ENCODE measurements at regions not wholly inside any gene's neighbourhood (a gene's known extent, or its start where the extent isn't known, plus 50 kb on each side); places are given as distances from the start of the nearest gene placed in this dataset.

DNA sequence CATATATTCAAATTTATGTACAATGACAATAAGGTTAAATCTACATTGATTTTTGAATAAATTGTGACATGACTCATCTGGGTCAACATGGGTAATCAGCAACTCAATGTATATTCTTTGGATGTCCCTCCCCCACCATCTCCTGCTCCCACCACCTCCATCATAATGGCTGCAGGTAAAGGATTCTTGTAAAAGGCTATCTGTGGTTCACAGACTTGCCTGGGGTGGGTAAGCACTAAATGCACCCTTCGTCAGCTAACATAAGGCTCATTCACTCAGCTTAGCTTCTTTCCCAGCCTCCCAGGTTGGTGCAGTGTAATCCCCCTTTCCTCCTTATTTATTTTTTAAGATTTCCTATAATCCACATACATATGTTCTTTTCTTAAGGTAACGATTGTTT lies 355.7 kb upstream of the DPYD start:
- TF ChIP-seq, protein P1, sequence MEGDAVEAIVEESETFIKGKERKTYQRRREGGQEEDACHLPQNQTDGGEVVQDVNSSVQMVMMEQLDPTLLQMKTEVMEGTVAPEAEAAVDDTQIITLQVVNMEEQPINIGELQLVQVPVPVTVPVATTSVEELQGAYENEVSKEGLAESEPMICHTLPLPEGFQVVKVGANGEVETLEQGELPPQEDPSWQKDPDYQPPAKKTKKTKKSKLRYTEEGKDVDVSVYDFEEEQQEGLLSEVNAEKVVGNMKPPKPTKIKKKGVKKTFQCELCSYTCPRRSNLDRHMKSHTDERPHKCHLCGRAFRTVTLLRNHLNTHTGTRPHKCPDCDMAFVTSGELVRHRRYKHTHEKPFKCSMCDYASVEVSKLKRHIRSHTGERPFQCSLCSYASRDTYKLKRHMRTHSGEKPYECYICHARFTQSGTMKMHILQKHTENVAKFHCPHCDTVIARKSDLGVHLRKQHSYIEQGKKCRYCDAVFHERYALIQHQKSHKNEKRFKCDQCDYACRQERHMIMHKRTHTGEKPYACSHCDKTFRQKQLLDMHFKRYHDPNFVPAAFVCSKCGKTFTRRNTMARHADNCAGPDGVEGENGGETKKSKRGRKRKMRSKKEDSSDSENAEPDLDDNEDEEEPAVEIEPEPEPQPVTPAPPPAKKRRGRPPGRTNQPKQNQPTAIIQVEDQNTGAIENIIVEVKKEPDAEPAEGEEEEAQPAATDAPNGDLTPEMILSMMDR (conservative IDR thresholded peaks at IDR 0.05; ENCODE audit: low read depth) = no peak
- no peak for DNase-seq (ENCODE audit: low spot score)
- no peak overlapping the region for H3K27ac ChIP-seq
- ChIA-PET POLR2A (ENCODE audit: low non-redundant PET) (no interaction called here), CTCF (interaction anchor here (0.6 kb wide), 1 partner anchor 1102 kb away, joined by 3 read pairs; no protein-coding TSS in a partner anchor)

DNA sequence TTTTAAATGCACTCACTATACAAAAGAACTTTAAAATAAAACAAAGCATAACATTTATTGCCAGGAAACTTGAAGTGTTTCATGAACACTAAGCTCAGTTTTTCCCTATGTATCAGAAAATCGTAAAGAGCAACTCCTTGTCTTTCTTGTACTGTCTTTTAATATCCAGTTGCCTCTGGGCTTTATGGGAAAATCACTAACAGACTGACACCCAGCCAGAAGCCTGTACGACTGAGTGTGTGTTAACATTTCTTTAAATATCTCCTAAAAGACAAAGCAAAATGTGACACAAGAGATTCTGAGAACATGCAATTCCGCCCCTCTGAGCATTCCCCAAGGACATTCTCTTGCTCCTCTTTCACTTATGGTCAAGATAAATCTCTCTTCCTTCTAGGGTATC lies 347.5 kb upstream of the DPYD start:
- POLR2A ChIA-PET (ENCODE audit: low non-redundant PET) = no interaction called here

DNA sequence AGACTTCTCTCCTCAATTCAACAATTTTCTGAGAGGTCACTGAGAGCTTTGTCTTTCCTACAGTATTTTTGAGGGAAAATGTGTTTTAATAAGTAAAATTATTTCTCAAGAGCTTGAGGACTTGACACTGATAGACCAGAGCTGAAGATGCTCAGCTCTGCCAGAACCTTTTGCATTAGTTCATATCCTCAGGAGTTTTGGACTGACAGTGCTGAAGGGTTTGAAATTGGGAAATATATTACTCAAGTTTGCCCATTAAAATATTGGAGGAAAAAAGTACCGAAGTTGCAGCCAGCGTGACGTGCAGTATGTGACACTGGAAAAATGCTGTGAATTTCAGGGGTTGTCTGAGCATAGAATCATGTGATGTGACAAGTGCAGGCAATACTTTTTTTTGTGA lies 346.6 kb upstream of the DPYD start:
- DNase-seq (ENCODE audit: low spot score) = no peak
- H3K27ac ChIP-seq = no peak overlapping the region
- POLR2A ChIA-PET (ENCODE audit: low non-redundant PET) = no interaction called here
- CTCF ChIA-PET = interaction anchor here (0.6 kb wide), 1 partner anchor 17 kb away, joined by 4 read pairs; no protein-coding TSS in a partner anchor
- TF ChIP-seq, protein P1 (conservative IDR thresholded peaks at IDR 0.05; ENCODE audit: low read depth) = no peak

More for the DNA sequence above, 347.5 kb upstream of the DPYD start:
- CTCF ChIA-PET = interaction anchor here (0.5 to 0.6 kb wide), 2 partner anchors 9 to 746 kb away, joined by 3 to 4 read pairs; no protein-coding TSS in a partner anchor
- TF ChIP-seq, protein P1 (conservative IDR thresholded peaks at IDR 0.05; ENCODE audit: low read depth) = no peak
- H3K27ac ChIP-seq = no peak overlapping the region
- DNase-seq (ENCODE audit: low spot score) = no peak

DNA sequence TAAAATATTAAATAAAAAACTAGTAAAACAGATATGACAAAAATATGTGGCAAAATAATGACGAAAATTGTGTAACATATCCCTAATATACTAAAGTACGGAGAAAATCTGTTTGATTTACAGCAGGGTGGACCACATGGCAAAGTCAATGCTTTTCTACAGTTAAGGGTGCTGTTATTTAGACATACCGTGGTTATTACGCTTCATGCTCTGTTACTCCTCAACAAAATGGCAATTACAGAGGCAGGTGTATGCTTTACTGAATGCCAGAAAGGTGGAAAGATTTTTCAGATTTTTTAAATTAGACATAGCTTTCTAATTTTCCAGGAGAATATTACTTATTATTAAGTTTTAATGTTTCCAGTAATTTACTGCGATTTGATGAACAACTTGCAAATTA lies 343.9 kb upstream of the DPYD start:
- H3K27ac ChIP-seq = no peak overlapping the region
- POLR2A ChIA-PET (ENCODE audit: low non-redundant PET) = no interaction called here

DNA sequence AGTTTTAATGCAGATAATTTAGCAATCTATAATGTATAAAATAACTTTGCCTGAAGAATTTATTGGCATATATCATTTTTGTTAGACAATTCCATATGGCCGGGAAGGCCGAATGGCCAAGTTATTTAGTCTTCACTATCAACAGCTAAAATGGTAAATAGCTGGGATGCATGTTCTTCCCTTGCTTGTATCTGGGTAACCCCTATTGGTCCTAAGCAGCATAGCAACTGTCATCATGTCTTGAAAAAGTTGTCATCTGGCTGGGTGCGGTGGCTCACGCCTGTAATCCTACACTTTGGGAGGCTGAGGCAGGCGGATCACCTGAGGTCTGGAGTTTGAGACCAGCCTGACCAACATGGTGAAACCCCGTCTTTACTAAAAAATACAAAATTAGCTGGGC lies 340.0 kb upstream of the DPYD start:
- POLR2A ChIA-PET (ENCODE audit: low non-redundant PET) = no interaction called here
- H3K27ac ChIP-seq = no peak overlapping the region
- CTCF ChIA-PET = interaction anchor here (0.7 kb wide), 1 partner anchor 919 kb away, joined by 3 read pairs; no protein-coding TSS in a partner anchor
- TF ChIP-seq, protein P1 (conservative IDR thresholded peaks at IDR 0.05; ENCODE audit: low read depth) = no peak
- no peak for DNase-seq (ENCODE audit: low spot score)

More for the DNA sequence above, 343.9 kb upstream of the DPYD start:
- CTCF ChIA-PET = no interaction called here
- no peak for DNase-seq (ENCODE audit: low spot score)
- TF ChIP-seq, protein P1 (conservative IDR thresholded peaks at IDR 0.05; ENCODE audit: low read depth) = no peak

DNA sequence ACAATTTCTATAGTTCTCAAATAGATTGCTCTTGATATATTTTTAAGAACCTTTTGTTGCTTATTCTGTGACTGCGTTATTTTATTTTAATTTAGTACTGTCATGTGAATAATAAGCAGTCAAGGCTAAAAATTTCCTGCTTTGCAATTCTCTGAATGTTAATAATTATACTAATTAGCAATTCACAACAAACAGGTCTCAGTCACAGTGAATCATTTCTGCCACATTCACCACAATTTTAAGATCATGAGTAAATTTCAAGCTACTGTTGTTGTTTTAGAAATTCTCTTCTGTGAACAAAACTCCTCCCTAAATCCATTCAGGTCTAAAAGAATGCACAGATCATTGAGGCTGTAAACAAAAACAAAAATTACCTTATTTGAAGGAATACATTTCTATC lies 339.6 kb upstream of the DPYD start:
- TF ChIP-seq, protein P1 (conservative IDR thresholded peaks at IDR 0.05; ENCODE audit: low read depth) = no peak
- ChIA-PET CTCF (no interaction called here), POLR2A (ENCODE audit: low non-redundant PET) (no interaction called here)
- H3K27ac ChIP-seq = no peak overlapping the region
- no peak for DNase-seq (ENCODE audit: low spot score)

DNA sequence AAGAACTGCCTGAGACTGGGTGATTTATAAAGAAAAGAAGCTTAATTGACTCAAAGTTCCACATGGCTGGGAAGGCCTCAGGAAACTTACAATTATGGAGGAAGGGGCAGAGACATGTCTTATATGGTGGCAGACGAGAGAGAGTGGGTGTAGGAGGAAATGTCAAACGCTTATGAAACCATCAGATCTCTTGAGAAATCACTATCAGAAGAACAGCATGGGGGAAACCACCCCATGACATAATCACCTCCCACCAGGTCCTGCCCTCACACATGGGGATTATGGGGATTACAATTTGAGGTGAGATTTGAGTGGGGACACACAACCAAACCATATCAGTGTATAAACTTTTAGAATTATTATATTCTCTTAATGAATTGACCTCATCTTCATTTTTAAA lies 335.9 kb upstream of the DPYD start:
- no peak for DNase-seq (ENCODE audit: low spot score)
- no peak overlapping the region for H3K27ac ChIP-seq
- TF ChIP-seq, protein P1 (conservative IDR thresholded peaks at IDR 0.05; ENCODE audit: low read depth) = no peak
- POLR2A ChIA-PET (ENCODE audit: low non-redundant PET) = no interaction called here
- CTCF ChIA-PET = no interaction called here

All from RWPE1 (cell line).